Sigmoid colon (tissue), 4 donors: ENCODE measurements at regions not wholly inside any gene's neighbourhood (a gene's known extent, or its start where the extent isn't known, plus 50 kb on each side); places are given as distances from the start of the nearest gene placed in this dataset.

Experiments
- POLR2A ChIP-seq, 2 donors: fragments of 450-650 bp; IDR thresholded peaks; one replicate each; pipeline ENCODE4 v1.6.1; 2016; ENCODE audit warnings: antibody characterized with exemption in 2 of 2, mild to moderate bottlenecking in 2 of 2, moderate library complexity in 2 of 2
- POLR2AphosphoS5 ChIP-seq, 4 donors: sonication (generic); formaldehyde crosslinking; IDR thresholded peaks; one replicate each; pipeline ENCODE4 v1.6.1; 2017; ENCODE audit warnings: antibody characterized with exemption in 4 of 4
- TF ChIP-seq, protein P1 (sequence below), 4 experiments: fragments of 450-650 bp in 3 of 4; fragments of 200-600 bp in 1 of 4; IDR thresholded peaks; one replicate each; pipeline ENCODE4 v1.5.1; 2016 to 2019; ENCODE audit warnings: antibody characterized with exemption in 4 of 4, mild to moderate bottlenecking in 3 of 4, moderate library complexity in 2 of 4

DNA sequence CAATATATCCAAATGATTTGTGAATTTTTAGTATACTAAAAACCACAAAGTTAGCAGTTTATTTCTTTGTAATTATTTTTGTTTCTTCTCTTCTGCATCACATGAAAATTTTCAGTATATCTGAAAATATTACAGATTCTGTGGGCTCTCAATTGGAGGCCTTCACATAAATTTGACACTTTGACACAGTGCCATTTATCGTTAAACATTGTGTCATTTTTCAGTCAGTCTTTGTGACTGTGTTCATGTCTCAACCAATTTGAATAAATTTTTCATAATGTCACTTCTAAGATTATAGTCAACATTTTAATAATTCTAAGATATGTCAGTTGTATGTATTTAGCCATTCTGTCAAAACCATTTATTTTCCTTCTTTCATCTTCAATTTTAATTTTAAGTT is 1303.0 kb downstream of the LRFN5 start:
- TF ChIP-seq, protein P1, sequence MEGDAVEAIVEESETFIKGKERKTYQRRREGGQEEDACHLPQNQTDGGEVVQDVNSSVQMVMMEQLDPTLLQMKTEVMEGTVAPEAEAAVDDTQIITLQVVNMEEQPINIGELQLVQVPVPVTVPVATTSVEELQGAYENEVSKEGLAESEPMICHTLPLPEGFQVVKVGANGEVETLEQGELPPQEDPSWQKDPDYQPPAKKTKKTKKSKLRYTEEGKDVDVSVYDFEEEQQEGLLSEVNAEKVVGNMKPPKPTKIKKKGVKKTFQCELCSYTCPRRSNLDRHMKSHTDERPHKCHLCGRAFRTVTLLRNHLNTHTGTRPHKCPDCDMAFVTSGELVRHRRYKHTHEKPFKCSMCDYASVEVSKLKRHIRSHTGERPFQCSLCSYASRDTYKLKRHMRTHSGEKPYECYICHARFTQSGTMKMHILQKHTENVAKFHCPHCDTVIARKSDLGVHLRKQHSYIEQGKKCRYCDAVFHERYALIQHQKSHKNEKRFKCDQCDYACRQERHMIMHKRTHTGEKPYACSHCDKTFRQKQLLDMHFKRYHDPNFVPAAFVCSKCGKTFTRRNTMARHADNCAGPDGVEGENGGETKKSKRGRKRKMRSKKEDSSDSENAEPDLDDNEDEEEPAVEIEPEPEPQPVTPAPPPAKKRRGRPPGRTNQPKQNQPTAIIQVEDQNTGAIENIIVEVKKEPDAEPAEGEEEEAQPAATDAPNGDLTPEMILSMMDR (IDR thresholded peaks at IDR 0.05), result no peak
- TF ChIP-seq POLR2AphosphoS5 (IDR thresholded peaks at IDR 0.05) (no peak), POLR2A (IDR thresholded peaks at IDR 0.05) (no peak)
